HG02973 (cell line): ENCODE measurements at regions not wholly inside any gene's neighbourhood (a gene's known extent, or its start where the extent isn't known, plus 50 kb on each side); places are given as distances from the start of the nearest gene placed in this dataset.
A peak's percentile ranks its signal among the peaks of the same experiment; 100 is the strongest.

Experiments
- ATAC-seq: cut with Tn5 transposase; IDR thresholded peaks from one replicate; pipeline ENCODE4 v1.9.1; 2021; ENCODE audit warnings: moderate library complexity; ENCODE audit not compliant: unreplicated experiment

DNA sequence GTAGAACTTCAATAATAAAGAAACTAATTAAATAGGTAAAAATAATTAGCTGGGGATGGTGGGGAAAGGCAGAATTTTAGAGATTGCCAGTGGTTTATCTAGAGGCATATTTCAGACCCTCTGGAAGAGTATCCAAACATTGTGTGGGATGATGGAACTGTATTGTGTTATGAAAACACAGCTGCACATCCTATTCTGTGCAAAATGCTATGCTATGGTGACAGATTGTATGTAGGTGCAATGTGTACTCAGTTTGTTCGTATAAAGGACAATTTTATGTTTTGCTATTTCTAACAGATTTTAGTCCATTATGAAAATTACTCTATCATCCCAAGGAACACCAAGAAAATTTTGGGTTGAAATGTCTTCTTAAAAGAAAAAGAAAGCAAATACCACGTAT lies 1054.7 kb downstream of the PDHA2 start:
- ATAC-seq = no peak

DNA sequence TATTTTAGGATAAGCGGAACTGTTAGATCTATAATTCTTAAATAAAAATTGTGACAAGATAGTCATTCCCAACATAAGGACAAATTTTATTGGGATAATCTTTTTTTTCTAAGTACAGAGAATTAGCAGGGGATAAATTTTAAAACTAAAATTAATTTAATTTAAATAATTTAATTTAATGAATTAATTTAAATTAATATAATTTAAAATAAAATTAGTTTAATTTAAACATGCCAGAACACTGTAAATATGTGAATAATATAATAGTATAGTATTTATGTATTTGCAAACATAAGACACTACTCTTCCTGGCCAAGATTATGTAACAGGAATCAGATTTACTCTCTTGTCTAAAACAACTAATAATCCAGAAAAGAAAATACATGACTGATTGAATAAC lies 1055.9 kb downstream of the PDHA2 start:
- no peak for ATAC-seq

DNA sequence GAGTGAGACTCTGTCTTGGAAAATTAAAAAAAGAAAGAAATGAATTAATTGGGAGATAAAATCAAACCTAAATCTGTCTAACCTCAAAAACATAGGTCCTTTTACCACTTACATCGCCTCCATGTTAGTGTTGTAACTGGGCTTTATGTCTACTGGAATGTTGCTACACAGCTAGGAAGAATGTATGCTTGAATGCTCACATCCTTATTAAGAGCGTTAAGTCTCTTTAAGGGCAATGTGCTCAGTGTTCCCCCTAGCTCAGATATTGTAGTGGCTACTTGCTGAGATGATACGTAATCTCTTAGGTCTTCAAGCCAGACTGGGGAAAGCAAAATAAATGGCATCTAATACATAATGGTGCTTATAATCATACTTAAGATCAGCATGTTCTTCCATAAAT lies 1072.8 kb downstream of the PDHA2 start:
- ATAC-seq = no peak

DNA sequence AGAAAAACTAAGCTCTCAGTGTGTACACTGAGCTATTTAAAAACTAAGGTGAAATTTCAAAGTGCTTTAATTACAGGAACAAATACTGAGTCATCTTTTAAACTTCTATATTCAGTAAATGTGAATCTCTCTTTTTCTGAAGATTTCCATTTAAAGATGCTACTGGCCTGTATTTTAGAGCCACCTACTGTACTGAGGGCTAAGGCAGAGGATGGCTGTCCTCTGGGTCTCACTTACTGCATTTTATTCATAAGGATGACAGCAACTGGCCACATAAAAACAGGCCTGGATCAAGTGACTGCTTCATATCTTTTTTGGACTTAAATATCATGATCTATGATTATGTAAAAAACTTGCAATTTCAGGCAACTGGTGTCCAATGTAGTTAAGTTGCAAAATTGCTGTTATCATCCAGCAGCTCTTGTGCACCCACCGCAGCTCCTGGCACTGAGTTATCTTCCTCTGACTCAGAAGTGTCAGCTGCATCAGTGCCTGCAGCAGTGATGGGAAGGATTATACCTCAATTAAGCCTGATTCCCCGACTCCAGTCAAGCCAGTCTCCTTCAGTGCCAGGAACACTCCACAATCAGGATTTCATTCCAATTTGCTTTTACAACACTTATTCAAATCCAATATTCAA lies 1073.7 kb downstream of the PDHA2 start:
- ATAC-seq = no peak

DNA sequence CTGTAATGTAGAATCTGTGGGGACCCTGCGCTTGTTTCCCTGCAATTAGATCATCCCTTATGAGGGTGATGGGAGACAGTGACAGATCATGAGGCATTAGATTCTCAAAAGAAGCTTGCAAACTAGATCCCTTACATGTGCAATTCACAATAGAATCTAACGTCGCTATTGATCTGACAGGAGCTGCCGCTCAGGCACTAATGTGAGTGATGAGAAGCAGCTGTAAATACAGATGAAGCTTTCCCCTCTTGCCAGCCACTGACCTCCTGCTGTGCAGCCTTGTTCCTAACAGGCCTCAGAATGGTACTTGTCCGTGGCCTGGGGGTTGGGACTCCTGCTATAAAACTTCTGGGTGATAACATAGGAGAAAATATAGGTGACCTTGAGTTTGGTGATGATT lies 1076.8 kb downstream of the PDHA2 start:
- no peak for ATAC-seq

DNA sequence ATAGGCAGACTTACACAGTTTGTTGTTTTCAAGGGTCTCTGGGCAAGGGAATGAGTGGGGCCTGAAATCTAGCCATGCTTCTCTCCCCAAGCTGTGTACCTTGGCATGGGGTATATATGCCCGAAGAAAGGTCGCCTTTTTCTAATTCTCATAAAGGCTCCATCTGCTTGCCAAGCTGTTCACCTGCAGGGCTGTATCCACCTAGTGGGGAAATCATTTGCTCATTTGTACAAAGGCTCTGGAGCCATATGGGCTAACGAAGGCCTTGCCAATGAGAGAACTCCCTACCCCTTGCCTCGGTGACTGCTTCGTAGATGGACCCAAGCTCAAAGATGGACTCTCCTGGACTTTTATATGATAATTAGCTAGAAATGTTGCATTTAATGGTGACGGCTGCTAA lies 1097.0 kb downstream of the PDHA2 start:
- ATAC-seq = no peak

DNA sequence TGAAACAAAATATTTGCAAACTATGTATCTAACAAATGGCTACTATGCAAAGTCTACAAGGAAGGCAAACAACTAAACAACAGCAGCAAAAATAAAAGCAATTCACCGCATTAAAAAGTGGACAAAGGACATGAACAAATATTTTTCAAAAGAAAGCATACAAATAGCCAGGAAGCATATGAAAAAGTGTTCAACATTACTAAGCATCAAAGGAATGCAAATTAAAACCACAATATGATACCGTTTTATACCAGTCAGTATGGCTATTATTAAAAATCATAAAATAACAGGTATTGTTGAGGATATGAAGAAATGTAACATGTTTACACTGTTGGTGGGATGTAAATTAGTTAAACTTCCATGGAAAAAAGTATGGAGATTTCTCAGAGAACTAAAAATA lies 1106.7 kb downstream of the PDHA2 start:
- no peak for ATAC-seq

DNA sequence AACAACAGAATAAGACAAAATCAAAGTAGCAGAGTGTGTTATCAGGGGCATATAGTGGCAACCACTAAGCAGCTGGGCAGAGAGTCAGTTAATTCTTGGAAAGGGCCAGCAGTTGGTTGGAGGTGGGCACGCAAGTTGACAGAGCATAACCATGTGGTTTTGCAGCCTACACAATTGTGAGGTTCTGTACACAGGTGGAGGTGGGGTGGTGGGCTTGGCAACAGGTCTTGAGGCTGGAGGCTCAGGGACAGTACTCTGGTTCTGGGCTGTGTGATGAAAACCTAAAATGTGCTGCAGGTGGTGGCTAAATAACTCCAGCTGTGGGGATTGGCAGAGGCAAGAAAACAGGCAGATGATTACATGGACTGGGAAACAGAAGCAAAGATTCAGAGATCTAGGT lies 1112.7 kb downstream of the PDHA2 start:
- no peak for ATAC-seq

DNA sequence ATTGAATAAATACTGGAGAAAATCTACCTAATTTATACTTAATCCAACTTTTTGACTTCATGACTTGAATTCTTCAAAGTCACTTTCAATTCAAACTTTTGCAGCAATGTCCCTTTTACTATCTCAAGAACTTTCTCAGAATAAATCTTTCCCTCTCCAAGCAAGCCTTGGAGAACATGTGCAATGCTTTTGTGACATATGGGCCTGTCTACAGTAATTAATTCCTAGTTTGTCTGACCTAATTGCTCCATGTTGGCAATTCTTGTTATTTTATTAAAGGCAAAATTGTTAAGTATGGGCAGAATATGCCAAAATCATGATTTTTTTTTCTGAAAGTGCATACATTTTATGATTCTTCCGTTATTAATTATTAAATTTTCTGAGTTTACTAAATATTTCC lies 1115.3 kb downstream of the PDHA2 start:
- no peak for ATAC-seq

DNA sequence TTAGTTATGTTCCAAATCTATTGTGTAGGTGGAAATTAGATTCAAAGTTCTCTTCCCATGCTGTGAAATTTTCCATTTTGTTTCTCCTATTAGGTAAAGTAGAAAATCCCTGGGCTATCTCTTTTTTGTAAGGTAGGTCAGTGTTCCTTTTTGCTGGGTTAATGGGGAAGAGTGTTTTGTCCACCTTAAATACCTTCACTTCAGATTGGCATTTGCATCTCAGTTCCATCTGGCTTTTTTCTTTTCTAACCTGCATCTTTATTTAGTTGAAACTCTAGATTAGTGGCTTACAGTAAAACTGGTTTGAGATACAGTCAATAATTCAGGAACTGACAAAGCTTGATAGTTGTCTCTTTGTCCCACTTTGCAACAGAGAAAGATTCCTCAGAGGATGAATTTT lies 1115.8 kb downstream of the PDHA2 start:
- no peak for ATAC-seq

DNA sequence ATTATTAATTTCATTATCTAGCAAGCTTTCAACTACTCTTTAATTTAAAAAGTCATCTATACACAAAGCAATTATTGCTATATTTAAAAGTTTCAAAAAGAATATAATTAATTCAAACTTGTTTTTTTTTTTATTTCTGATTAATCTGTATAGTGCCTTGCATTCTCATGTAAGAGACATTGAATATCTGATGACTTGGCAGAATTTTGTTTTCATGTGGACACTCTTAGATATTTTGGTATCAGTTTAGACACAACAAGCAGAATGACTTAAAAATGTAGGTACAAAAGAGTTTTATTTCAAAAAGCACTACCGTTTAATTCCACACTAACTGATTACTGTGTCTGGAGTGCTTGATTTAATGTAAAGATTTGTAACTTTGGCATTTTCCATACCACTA lies 1129.6 kb downstream of the PDHA2 start:
- ATAC-seq = no peak

DNA sequence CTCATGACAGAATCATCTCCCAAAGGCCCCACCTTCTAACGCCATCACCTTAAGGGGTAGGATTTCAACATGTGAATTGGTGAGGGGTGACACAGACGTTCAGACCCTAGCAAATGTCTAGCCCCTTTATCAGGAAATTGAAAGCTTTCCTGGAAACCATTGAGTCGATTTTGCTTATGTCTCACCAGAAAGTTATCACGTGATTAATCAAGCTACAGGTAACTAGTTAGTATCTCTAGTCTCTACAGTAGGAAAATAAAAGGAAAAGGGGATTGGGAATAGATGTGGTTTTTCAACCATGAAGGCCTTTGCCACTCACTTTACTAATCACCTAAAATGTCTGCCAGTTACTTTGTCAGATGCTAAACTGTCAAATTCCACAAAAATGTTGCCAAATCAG lies 1133.0 kb downstream of the PDHA2 start:
- ATAC-seq = no peak

DNA sequence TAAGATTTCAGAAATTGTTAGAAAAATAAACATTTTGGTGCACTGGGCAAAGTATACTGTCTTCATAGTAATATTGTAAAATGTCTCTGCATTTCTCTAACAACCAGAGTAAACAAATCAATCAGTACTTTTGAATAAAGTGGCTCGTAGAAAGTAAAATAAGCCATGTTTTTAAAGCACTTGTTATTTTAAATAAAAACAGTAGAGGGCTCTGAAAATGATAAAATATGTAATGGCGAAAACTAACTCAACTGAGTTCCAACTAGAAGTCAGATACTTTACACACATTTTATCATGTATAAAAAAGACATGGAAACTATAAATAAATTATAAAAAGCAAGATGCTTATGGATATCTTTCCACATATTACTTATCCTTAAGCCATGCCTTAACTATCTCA lies 1134.4 kb downstream of the PDHA2 start:
- no peak for ATAC-seq

DNA sequence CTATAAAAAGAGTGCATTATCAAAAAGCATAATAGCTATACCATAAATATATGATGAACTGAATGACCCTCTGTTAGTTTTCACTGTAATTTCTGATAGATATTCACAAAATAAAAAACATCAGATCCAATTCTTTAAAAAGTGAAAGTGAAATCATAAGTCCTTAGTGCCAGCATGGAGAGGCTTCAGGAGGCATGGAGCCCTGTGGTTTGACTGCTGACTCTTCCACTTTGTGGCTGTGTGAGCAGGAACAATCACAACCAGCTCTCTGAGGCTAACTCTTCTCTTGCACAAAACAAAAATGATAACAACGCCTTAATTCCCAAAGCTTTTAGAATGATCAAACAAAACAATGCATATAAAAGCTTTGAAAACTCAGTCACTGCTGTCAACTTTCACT lies 1143.9 kb downstream of the PDHA2 start:
- no peak for ATAC-seq

DNA sequence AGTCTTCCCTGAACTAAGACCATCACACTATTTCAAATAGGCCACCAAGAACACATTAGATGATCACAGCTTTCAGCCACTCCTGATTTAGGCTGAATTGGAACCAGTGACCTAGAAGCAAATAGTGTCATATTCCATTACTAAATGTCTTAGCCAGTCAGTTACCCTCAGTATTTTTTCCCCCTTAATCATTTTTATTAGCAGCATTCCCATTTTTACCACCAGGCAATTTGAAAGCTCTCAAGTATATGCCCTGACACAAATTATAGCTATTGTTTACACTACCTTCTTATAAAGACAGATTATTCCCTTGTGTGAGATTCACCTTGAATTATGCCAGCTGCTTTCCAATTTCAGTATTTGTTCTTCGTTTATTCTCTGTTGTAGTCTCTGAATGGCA lies 1146.9 kb downstream of the PDHA2 start:
- ATAC-seq = no peak

DNA sequence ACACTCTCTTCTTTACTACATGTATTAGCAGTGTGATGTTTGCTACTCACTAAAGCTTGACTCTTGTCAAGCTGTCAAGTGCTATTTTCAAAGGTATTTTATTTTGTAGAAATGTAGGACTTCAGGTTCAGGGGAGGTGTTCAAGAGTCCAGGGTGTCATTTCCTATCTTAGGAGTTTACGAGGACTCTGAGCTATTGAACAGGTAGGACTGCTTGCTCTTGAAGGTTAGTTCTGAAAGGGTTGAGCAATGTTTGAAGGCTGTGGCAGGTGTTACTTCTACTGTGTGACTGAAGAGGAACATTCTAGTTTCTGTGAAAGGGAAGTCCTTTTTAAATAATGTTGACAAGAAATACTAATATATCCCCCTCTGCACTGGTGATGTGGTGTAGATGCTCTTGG lies 1151.2 kb downstream of the PDHA2 start:
- no peak for ATAC-seq

DNA sequence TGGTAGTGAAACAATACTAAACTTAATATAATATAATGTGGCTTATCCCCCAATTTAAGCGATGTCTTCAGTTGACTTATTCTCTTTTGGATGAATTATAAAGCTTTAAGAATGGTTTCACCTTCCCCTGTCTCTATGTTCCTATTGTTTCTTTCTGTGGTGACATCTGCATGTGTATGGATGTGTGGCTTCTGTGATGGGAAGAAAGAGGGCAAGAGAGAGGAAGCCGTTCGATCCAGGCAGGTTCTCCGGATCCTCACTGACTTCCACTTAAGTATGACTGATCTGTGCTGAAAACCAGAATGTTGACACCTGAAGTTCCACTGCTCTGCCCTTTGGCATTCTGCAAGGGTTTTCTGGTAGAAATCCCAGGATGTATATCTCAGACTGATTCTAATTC lies 1150.8 kb downstream of the STPG2 start:
- no peak for ATAC-seq

DNA sequence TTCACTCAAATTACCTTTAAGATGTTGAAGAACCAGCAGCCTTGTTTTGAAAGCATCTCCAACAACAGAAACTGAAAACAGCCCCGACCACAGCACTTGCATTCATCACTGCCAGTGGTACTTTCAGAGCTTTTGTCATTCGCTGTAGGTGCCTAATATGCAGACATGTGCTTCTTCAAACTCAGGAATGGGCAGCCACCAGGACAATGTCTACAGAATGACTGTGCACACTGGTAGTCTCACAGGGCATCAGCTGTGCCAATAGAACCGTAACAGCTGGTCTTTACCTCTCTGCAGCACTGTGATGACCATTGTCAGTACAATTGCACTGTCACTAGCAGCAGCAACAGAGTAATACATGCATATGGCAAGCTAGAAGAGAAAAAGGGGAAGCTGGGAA lies 1149.7 kb downstream of the STPG2 start:
- ATAC-seq = peak; percentile 57

DNA sequence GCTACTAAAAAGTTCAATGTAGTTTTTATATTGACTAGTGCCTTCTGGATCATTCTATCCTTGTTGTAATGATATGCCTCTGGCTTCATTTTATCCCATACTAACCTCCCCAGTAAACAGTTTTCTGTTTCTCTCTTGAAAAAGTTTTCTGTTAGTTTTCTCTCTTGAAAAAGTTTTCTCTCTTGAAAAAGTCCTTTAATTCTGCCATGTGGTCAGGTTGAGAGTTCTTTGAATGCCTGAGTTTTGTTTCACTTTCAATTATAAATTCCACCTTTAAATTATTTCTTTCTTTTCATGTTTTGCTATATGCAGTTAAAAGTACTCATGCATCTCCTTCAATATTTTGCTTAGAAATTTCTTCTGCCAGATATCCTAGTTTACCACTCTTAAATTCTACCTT lies 1139.6 kb downstream of the STPG2 start:
- no peak for ATAC-seq

DNA sequence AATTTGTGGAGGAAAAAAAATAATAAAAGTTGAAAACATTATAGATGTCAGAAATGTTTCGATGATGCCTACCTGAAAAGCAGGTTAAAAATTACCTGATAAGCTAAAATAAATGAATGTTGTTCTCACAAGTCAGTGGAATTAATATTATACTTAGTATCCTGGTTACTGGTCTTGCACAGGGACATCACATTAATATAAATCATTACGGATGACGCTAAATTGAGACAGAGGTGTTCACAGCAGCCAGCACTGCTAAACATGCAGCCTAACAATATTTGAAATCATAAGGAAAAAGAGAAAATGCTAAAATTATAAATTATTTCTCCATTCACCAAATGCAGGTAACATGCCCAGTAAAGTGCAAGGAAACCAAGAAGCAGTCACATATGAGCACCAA lies 1130.0 kb downstream of the STPG2 start:
- no peak for ATAC-seq

DNA sequence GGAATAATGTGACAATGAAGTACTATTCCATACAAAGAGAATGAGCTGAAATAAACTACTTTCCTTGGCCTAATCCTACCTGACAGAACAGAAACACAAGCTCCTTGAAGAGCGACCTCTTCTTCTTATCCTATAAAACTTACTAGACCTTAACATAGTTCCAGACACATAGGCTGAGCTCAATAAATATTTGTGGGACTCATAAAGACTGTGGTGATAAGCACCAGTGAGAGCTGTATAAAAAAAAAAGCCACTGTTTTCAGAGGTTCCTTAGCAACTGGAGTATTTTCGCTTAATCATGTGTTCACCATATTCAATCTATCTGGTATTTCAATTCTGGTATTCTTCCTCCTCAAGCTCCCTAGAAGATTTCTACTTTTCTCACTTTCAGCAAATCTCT lies 1129.6 kb downstream of the STPG2 start:
- ATAC-seq = no peak

DNA sequence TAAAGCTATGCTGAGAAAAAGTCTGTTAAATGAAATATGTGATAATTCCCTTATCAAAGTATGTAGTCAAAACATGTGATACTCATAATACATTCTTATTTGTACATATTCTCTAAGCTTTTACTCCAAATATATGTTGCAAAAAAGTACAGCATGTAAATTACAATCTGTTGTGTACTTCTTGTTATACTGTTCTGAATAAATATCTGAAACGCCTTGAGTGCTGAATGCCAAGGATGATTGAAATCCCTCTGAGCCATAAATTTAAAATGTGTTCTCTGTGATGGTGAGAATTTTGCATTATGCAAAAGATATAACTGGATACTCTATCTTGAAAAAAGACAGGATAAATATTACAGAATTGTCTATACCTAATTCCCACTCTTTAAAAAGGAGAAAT lies 1128.0 kb downstream of the STPG2 start:
- no peak for ATAC-seq

DNA sequence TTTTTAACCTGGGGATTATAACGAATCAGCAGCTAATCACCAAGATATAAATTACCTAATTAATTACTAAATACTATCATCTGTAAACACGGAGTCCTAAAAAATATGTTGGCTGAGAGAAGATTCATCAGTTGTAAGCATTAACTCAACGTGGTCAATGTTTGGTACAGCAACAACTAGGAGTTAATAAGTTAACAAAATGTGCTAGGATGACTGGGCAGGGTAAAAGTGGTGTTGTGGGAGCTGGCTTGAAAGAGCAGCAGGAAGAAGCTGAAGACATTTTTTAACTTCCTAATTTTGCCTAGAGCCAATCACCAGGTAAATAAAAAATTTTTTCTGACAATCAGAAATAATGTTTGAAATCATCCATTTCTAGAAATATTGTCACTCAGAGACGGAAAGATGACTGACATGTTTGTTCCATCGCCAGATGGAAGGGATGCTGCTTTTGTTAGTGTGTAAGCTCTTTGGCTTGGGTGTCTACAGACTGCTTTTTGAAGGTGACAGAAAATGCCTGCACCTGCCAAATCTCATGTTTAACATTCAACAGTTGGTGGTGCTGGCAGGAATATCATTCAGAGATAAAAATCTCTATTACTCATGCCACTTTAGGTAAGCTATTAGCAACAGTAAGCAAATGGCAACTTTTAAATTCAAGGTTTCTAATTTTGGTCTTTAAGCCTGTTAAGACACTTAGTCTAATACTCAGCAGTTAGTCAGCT lies 1126.9 kb downstream of the STPG2 start:
- no peak for ATAC-seq
